IMR-90 (cell line): ENCODE measurements at regions not wholly inside any gene's neighbourhood (a gene's known extent, or its start where the extent isn't known, plus 50 kb on each side); places are given as distances from the start of the nearest gene placed in this dataset.

Source experiments
- CEBPB ChIP-seq: IDR thresholded peaks from 2 replicates; pipeline ENCODE4 v1.6.1; 2012; ENCODE audit warnings: low read depth, low read length, improper control_type of control experiment
- FOS ChIP-seq: fragments of 150-350 bp; IDR thresholded peaks from 2 replicates; pipeline ENCODE4 v1.6.1; 2016; ENCODE audit warnings: low read depth, low read length
- MAFK ChIP-seq: IDR thresholded peaks from 2 replicates; pipeline ENCODE4 v1.6.1; 2012; ENCODE audit warnings: low read depth, low read length, improper control_type of control experiment
- MAZ ChIP-seq: IDR thresholded peaks from 2 replicates; pipeline ENCODE4 v1.6.1; 2012; ENCODE audit warnings: low read depth, mild to moderate bottlenecking, low read length, improper control_type of control experiment, moderate library complexity, borderline replicate concordance
- NFE2L2 ChIP-seq: fragments of 150-350 bp; IDR thresholded peaks from 2 replicates; pipeline ENCODE4 v1.6.1; 2016; ENCODE audit warnings: low read depth, mild to moderate bottlenecking, low read length
- POLR2A ChIP-seq: IDR thresholded peaks from 2 replicates; pipeline ENCODE4 v1.6.1; 2012; ENCODE audit warnings: mild to moderate bottlenecking, low read depth, low read length
- RAD21 ChIP-seq: IDR thresholded peaks from 2 replicates; pipeline ENCODE4 v1.6.1; 2012; ENCODE audit warnings: low read length, improper control_type of control experiment
- RCOR1 ChIP-seq: IDR thresholded peaks from 2 replicates; pipeline ENCODE4 v1.6.1; 2012; ENCODE audit warnings: mild to moderate bottlenecking, low read length, improper control_type of control experiment; ENCODE audit not compliant: insufficient replicate concordance
- RFX5 ChIP-seq: IDR thresholded peaks from 2 replicates; pipeline ENCODE4 v1.8.0; 2012; ENCODE audit warnings: low read depth, mild to moderate bottlenecking, low read length, moderate library complexity
- TF ChIP-seq, protein P1 (sequence below): conservative IDR thresholded peaks from 2 replicates; pipeline ENCODE4 v1.5.1; 2012; ENCODE audit warnings: mild to moderate bottlenecking, low read depth, low read length, improper control_type of control experiment
- TF ChIP-seq, protein P2 (sequence below): fragments of 150-350 bp; IDR thresholded peaks from 2 replicates; pipeline ENCODE4 v1.6.1; 2016; ENCODE audit warnings: low read depth, mild to moderate bottlenecking, low read length, moderate library complexity, borderline replicate concordance
- TF ChIP-seq, protein P3 (sequence below): fragments of 150-350 bp; IDR thresholded peaks from 2 replicates; pipeline ENCODE4 v1.6.1; 2017; ENCODE audit warnings: mild to moderate bottlenecking, antibody characterized with exemption, low read length, low read depth

- TF ChIP-seq, protein P1, sequence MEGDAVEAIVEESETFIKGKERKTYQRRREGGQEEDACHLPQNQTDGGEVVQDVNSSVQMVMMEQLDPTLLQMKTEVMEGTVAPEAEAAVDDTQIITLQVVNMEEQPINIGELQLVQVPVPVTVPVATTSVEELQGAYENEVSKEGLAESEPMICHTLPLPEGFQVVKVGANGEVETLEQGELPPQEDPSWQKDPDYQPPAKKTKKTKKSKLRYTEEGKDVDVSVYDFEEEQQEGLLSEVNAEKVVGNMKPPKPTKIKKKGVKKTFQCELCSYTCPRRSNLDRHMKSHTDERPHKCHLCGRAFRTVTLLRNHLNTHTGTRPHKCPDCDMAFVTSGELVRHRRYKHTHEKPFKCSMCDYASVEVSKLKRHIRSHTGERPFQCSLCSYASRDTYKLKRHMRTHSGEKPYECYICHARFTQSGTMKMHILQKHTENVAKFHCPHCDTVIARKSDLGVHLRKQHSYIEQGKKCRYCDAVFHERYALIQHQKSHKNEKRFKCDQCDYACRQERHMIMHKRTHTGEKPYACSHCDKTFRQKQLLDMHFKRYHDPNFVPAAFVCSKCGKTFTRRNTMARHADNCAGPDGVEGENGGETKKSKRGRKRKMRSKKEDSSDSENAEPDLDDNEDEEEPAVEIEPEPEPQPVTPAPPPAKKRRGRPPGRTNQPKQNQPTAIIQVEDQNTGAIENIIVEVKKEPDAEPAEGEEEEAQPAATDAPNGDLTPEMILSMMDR = no peak
- no peak for TF ChIP-seq NFE2L2
- TF ChIP-seq POLR2A = no peak
- TF ChIP-seq RAD21 = no peak
- TF ChIP-seq RCOR1 = no peak
- no peak for TF ChIP-seq CEBPB
- TF ChIP-seq, protein P2, sequence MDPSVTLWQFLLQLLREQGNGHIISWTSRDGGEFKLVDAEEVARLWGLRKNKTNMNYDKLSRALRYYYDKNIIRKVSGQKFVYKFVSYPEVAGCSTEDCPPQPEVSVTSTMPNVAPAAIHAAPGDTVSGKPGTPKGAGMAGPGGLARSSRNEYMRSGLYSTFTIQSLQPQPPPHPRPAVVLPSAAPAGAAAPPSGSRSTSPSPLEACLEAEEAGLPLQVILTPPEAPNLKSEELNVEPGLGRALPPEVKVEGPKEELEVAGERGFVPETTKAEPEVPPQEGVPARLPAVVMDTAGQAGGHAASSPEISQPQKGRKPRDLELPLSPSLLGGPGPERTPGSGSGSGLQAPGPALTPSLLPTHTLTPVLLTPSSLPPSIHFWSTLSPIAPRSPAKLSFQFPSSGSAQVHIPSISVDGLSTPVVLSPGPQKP = no peak
- TF ChIP-seq FOS = no peak
- no peak for TF ChIP-seq MAFK
- no peak for TF ChIP-seq MAZ
- no peak for TF ChIP-seq RFX5
- TF ChIP-seq, protein P3, sequence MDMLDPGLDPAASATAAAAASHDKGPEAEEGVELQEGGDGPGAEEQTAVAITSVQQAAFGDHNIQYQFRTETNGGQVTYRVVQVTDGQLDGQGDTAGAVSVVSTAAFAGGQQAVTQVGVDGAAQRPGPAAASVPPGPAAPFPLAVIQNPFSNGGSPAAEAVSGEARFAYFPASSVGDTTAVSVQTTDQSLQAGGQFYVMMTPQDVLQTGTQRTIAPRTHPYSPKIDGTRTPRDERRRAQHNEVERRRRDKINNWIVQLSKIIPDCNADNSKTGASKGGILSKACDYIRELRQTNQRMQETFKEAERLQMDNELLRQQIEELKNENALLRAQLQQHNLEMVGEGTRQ = no peak
Measured at GRCh38 chr2:120976501-120977307, 241.0 kb downstream of the GLI2 start.
